ENCODE measurements at regions not wholly inside any gene's neighbourhood (a gene's known extent, or its start where the extent isn't known, plus 50 kb on each side); places are given as distances from the start of the nearest gene placed in this dataset.

- TF ChIP-seq ZBTB33 (IDR thresholded peaks at IDR 0.05) (no peak), NFIC (IDR thresholded peaks at IDR 0.05; ENCODE audit: low read depth, low read length) (peak; percentile 96), SRF (IDR thresholded peaks at IDR 0.05; ENCODE audit: low read depth in 2 of 2, low read length in 2 of 2) (peak in 1 of 2 experiments; percentile 44; a peak in 1 of 4 replicates), SMC3 (IDR thresholded peaks at IDR 0.05; ENCODE audit: borderline replicate concordance, low read length) (peak; percentile 6; the same call in 1 of the 2 replicates), CBX5 (IDR thresholded peaks at IDR 0.05; ENCODE audit: low read depth) (peak; percentile 75; the same call in 1 of the 2 replicates), CTCF (IDR thresholded peaks at IDR 0.05 in 2 of 3, conservative IDR thresholded peaks at IDR 0.05 in 1 of 3; ENCODE audit: control insufficient read depth in 2 of 3, extremely low read depth in 1 of 3, insufficient read depth in 1 of 3, low read depth in 3 of 3, low read length in 3 of 3) (no peak), RUNX3 (IDR thresholded peaks at IDR 0.05; ENCODE audit: low read length) (peak; percentile 85), E4F1 (IDR thresholded peaks at IDR 0.05; ENCODE audit: borderline replicate concordance, partially characterized antibody) (no peak), IRF4 (IDR thresholded peaks at IDR 0.05; ENCODE audit: low read depth, low read length) (peak; percentile 87), ETV6 (conservative IDR thresholded peaks at IDR 0.05 in 1 of 2, IDR thresholded peaks at IDR 0.05 in 1 of 2; ENCODE audit: borderline replicate concordance in 1 of 2, low read depth in 1 of 2) (peak in 1 of 2 experiments; percentile 84; a peak in 2 of 4 replicates), EP300 (IDR thresholded peaks at IDR 0.05; ENCODE audit: borderline replicate concordance in 1 of 2, control insufficient read depth in 1 of 2, low read depth in 2 of 2, low read length in 2 of 2) (peak; percentile 49 to 71; a peak in 2 of 4 replicates), CEBPB (IDR thresholded peaks at IDR 0.05; ENCODE audit: borderline replicate concordance in 1 of 2, low read depth in 2 of 2, low read length in 2 of 2) (0 out of 4 replicates have a peak, but pooled peaks of 1 of the 2 experiments have one; percentile 38), CUX1 (IDR thresholded peaks at IDR 0.05; ENCODE audit: insufficient replicate concordance, low read depth, low read length) (no peak), MTA2 (IDR thresholded peaks at IDR 0.05; ENCODE audit: low read depth) (peak; percentile 27; the same call in 1 of the 2 replicates), SMAD5 (IDR thresholded peaks at IDR 0.05; ENCODE audit: low read depth) (no peak), TBL1XR1 (IDR thresholded peaks at IDR 0.05; ENCODE audit: low read depth, low read length) (no peak)
Observed at GRCh38 chr5:96326902-96327301, 106.1 kb downstream of the PCSK1 start (continued).
